A549 (cell line): ENCODE measurements at regions not wholly inside any gene's neighbourhood (a gene's known extent, or its start where the extent isn't known, plus 50 kb on each side); places are given as distances from the start of the nearest gene placed in this dataset.
A peak's percentile ranks its signal among the peaks of the same experiment; 100 is the strongest.

Experiments
- ATAC-seq, 2 experiments: fragments of 200-7000 bp in 1 of 2; fragments of >200 bp in 1 of 2; cut with Nextera tagmentation in 1 of 2; cut with Tn5 transposase in 1 of 2; 3 replicates each; pipeline versions ENCODE4 v1.8.0 to v1.9.1; 2018 to 2020; ENCODE audit warnings: mild to moderate bottlenecking in 1 of 2, moderate library complexity in 1 of 2
- CTCF ChIA-PET: fragments of 300-600 bp; sonication (Branson Sonifier 250); formaldehyde crosslinking; extraction: SDS; loops from one replicate; lab custom pipeline; 2021; ENCODE audit warnings: antibody characterized with exemption, inconsistent platforms; lab: Yijun Ruan, JAX
- POLR2A ChIA-PET: fragments of 350-600 bp; formaldehyde crosslinking; extraction: SDS; loops from one replicate; lab custom pipeline; 2021; ENCODE audit warnings: antibody characterized with exemption, inconsistent platforms; lab: Yijun Ruan, JAX
- DNase-seq, 2 experiments: peaks; one replicate each; pipeline versions ENCODE4 v3.0.0 to v3.0.0-alpha.2; 2011 to 2016; ENCODE audit warnings: low read depth in 1 of 2, low spot score in 1 of 2
- FAIRE-seq: peaks from 2 replicates; lab custom pipeline; 2011; peaks lifted over from hg19 to GRCh38; lab: Jason Lieb, UNC
- H3K27ac ChIP-seq, 2 experiments: fragments of >200 bp; sonication (Bioruptor Twin); formaldehyde crosslinking; 3 replicates each; pipeline ENCODE4 v1.5.1; 2016 to 2017
- H3K4me1 ChIP-seq: fragments of >200 bp; sonication (Bioruptor Twin); formaldehyde crosslinking; 3 replicates; pipeline ENCODE4 v1.6.1; 2016
- H3K4me2 ChIP-seq: fragments of >200 bp; sonication (Bioruptor Twin); formaldehyde crosslinking; 3 replicates; pipeline ENCODE4 v1.6.1; 2016
- H3K4me3 ChIP-seq: fragments of >200 bp; sonication (Bioruptor Twin); formaldehyde crosslinking; 3 replicates; pipeline ENCODE4 v1.5.1; 2016
- H3K9me3 ChIP-seq: fragments of >200 bp; sonication (Bioruptor Twin); formaldehyde crosslinking; 3 replicates; pipeline ENCODE4 v1.6.1; 2016
- CBX2 ChIP-seq: fragments of 200-600 bp; sonication (generic); IDR thresholded peaks from 2 replicates; pipeline ENCODE4 v1.6.1; 2016; ENCODE audit warnings: low read depth, mild to moderate bottlenecking, borderline replicate concordance
- CEBPB ChIP-seq, 2 experiments: fragments of >200 bp in 1 of 2; sonication (Bioruptor Twin) in 1 of 2; formaldehyde crosslinking in 1 of 2; IDR thresholded peaks; 2 replicates each; pipeline ENCODE4 v1.6.1; 2012 to 2016
- CTCF ChIP-seq: fragments of >200 bp; sonication (Bioruptor Twin); formaldehyde crosslinking; IDR thresholded peaks from 3 replicates; pipeline ENCODE4 v1.5.1; 2016
- EHMT2 ChIP-seq: fragments of 200-600 bp; sonication (generic); IDR thresholded peaks from 2 replicates; pipeline ENCODE4 v1.6.1; 2016; ENCODE audit warnings: antibody characterized with exemption, low read depth, mild to moderate bottlenecking, moderate library complexity
- EP300 ChIP-seq, 2 experiments: fragments of >200 bp; sonication (Bioruptor Twin); formaldehyde crosslinking; IDR thresholded peaks; 2 replicates in 1 of 2; 3 replicates in 1 of 2; pipeline ENCODE4 v1.6.1; 2016 to 2017
- FOSB ChIP-seq: fragments of 250-450 bp; sonication (Bioruptor Pico); IDR thresholded peaks from 2 replicates; pipeline ENCODE4 v1.5.0; 2020; ENCODE audit warnings: mild to moderate bottlenecking, moderate library complexity
- HDAC2 ChIP-seq: fragments of 200-600 bp; sonication (generic); IDR thresholded peaks from 2 replicates; pipeline ENCODE4 v1.6.1; 2016
- HOXA7 ChIP-seq: fragments of 250-450 bp; sonication (Bioruptor Pico); IDR thresholded peaks from 2 replicates; pipeline ENCODE4 v1.5.0; 2020; ENCODE audit warnings: mild to moderate bottlenecking, moderate library complexity
- JUN ChIP-seq, 2 experiments: fragments of >200 bp; sonication (Bioruptor Twin); formaldehyde crosslinking; IDR thresholded peaks; 2 replicates in 1 of 2; 3 replicates in 1 of 2; pipeline ENCODE4 v1.6.1; 2016 to 2017
- KDM5A ChIP-seq: fragments of 200-600 bp; sonication (generic); IDR thresholded peaks from 2 replicates; pipeline ENCODE4 v1.6.1; 2016; ENCODE audit warnings: antibody characterized with exemption, mild to moderate bottlenecking
- MAFK ChIP-seq: fragments of 450-650 bp; IDR thresholded peaks from 2 replicates; pipeline ENCODE4 v1.6.1; 2014; ENCODE audit not compliant: partially characterized antibody
- MAX ChIP-seq: IDR thresholded peaks from 2 replicates; pipeline ENCODE4 v1.6.1; 2012
- MAZ ChIP-seq: fragments of 150-350 bp; IDR thresholded peaks from 2 replicates; pipeline ENCODE4 v1.6.1; 2014; ENCODE audit warnings: antibody characterized with exemption, low read depth, low read length, borderline replicate concordance
- PHF8 ChIP-seq: fragments of 200-600 bp; sonication (generic); IDR thresholded peaks from 2 replicates; pipeline ENCODE4 v1.6.1; 2016; ENCODE audit warnings: low read depth, mild to moderate bottlenecking, antibody characterized with exemption, moderate library complexity, borderline replicate concordance
- RAD21 ChIP-seq, 2 experiments: fragments of >200 bp in 1 of 2; sonication (Bioruptor Twin) in 1 of 2; formaldehyde crosslinking in 1 of 2; IDR thresholded peaks in 1 of 2; conservative IDR thresholded peaks in 1 of 2; 2 replicates in 1 of 2; 3 replicates in 1 of 2; pipeline ENCODE4 v1.6.1; 2012 to 2018; ENCODE audit warnings: inconsistent platforms in 1 of 2
- RFX5 ChIP-seq: fragments of 450-650 bp; IDR thresholded peaks from 2 replicates; pipeline ENCODE4 v1.7.1; 2014; ENCODE audit warnings: antibody characterized with exemption, mild to moderate bottlenecking, moderate library complexity
- SMC3 ChIP-seq: fragments of >200 bp; sonication (Bioruptor Twin); formaldehyde crosslinking; IDR thresholded peaks from 3 replicates; pipeline ENCODE4 v1.6.1; 2018; ENCODE audit warnings: inconsistent platforms
- TP53 ChIP-seq: fragments of 250-450 bp; sonication (Bioruptor Pico); IDR thresholded peaks from 2 replicates; pipeline ENCODE4 v1.5.0; 2021; ENCODE audit warnings: mild to moderate bottlenecking, moderate library complexity
- ZC3H11A ChIP-seq: fragments of 450-650 bp; IDR thresholded peaks from 2 replicates; pipeline ENCODE4 v1.6.1; 2014; ENCODE audit warnings: antibody characterized with exemption, mild to moderate bottlenecking
- ZNF302 ChIP-seq: fragments of 250-450 bp; sonication (Bioruptor Pico); IDR thresholded peaks from 2 replicates; pipeline ENCODE4 v1.9.0; 2021; ENCODE audit warnings: inconsistent platforms, mild to moderate bottlenecking, moderate library complexity
- WGBS: methylation state at CpG from one replicate; pipeline ENCODE4 v1.1.6; 2017; ENCODE audit errors: missing lambda C conversion rate; 5-methylcytosine and 5-hydroxymethylcytosine counted together
- TF ChIP-seq, protein P1 (sequence below): IDR thresholded peaks from 2 replicates; pipeline ENCODE4 v1.6.1; 2012; ENCODE audit warnings: low read depth, borderline replicate concordance
- TF ChIP-seq, protein P2 (sequence below): fragments of 250-450 bp; sonication (Bioruptor Pico); IDR thresholded peaks from 2 replicates; pipeline ENCODE4 v1.5.0; 2021; ENCODE audit warnings: mild to moderate bottlenecking, moderate library complexity, borderline replicate concordance
- TF ChIP-seq, protein P3 (sequence below): fragments of >200 bp; sonication (Bioruptor Twin); formaldehyde crosslinking; IDR thresholded peaks from 2 replicates; pipeline ENCODE4 v1.6.1; 2016

DNA sequence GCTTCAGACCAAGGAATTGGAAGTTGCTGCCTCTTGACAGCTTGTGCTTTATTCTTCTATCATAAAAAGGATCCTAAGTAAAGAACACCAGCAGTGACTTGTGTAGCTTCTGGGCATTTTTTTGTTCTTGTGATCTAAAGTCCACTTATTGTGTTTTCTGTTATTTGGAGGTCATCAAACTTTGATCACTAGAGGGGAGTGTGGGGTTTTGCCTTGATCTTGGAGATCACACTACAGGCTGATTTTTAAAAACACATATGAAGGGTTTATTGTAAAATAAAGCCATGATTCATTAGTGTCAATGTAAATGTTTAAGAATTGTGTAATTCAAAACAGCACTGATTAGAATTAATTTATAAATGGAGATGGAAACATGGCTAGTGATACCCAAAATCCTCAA, 328.7 kb upstream of the EDNRB start:
- ChIA-PET POLR2A (no interaction called here), CTCF (no interaction called here)

GRCh38 chr13:78241278-78241919, 322.8 kb upstream of the EDNRB start:
- peak in 1 of 2 experiments; percentile 60; a peak in 2 of 6 replicates for ATAC-seq
- WGBS: 3% methylated on average over 4 of the region's 4 CpGs
- ChIA-PET POLR2A (no interaction called here), CTCF (interaction anchor here (0.7 to 1.7 kb wide), 5 partner anchors 10 to 853 kb away, joined by 3 to 4 read pairs (median 3); no protein-coding TSS in a partner anchor)
- TF ChIP-seq HOXA7 (CRISPR knock-in tag) (no peak), JUN (IDR thresholded peaks at IDR 0.05) (no peak), SMC3 (peak; percentile 21; the same call in 1 of the 3 replicates), MAX (no peak), TP53 (CRISPR knock-in tag) (no peak), RAD21 (conservative IDR thresholded peaks at IDR 0.05 in 1 of 2, IDR thresholded peaks at IDR 0.05 in 1 of 2) (peak; percentile 35 to 63; a peak in 4 of 5 replicates), CTCF (peak; percentile 39; the same call in 2 of the 3 replicates), MAFK (no peak), CBX2 (no peak), KDM5A (no peak), MAZ (no peak)
- TF ChIP-seq, protein P1, sequence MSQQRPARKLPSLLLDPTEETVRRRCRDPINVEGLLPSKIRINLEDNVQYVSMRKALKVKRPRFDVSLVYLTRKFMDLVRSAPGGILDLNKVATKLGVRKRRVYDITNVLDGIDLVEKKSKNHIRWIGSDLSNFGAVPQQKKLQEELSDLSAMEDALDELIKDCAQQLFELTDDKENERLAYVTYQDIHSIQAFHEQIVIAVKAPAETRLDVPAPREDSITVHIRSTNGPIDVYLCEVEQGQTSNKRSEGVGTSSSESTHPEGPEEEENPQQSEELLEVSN: no peak
- H3K9me3 ChIP-seq: no peaks in the 10 kb centered on the region
- no peak overlapping the region for H3K27ac ChIP-seq
- no peak for FAIRE-seq
- H3K4me1 ChIP-seq: no peaks in the 10 kb centered on the region
- H3K4me2 ChIP-seq: no peak overlapping the region
- H3K4me3 ChIP-seq: no peak overlapping the region
- DNase-seq: peak; percentile 0 to 20

More for the DNA sequence above, 328.7 kb upstream of the EDNRB start:
- H3K4me1 ChIP-seq: no peaks in the 10 kb centered on the region
- no peak overlapping the region for H3K4me3 ChIP-seq
- no peak for FAIRE-seq
- H3K4me2 ChIP-seq: no peak overlapping the region
- no peak overlapping the region for H3K27ac ChIP-seq
- no peak for TF ChIP-seq SMC3
- no peak for ATAC-seq
- DNase-seq: no peak
- H3K9me3 ChIP-seq: no peaks in the 10 kb centered on the region

DNA sequence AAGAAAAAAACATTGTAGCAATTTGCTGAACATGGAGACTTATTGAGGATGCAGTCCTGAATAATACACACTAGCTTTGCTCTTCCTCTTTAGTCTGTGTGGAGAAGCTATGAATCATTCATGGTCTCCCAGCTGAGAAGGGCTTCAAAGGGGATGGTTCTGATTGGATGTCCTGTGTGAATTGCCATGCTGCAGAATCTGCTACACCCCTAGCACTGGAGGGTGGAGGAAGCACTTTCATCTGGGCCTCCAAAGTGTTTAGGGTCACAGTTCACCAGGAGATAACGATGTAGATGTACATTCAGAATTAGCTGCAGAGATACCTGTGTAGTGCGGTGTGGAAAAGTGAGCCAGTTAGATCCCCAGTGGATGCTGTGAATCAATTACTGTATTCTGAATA, 321.1 kb upstream of the EDNRB start:
- POLR2A ChIA-PET: no interaction called here
- H3K4me1 ChIP-seq: no peaks in the 10 kb centered on the region
- no peak for TF ChIP-seq FOSB (CRISPR knock-in tag)
- H3K4me2 ChIP-seq: no peak overlapping the region
- H3K27ac ChIP-seq: no peak overlapping the region
- FAIRE-seq: no peak
- CTCF ChIA-PET: interaction anchor here (1.3 to 1.7 kb wide), 2 partner anchors 11 to 102 kb away, joined by 3 to 4 read pairs; no protein-coding TSS in a partner anchor
- no peak for ATAC-seq
- H3K9me3 ChIP-seq: no peaks in the 10 kb centered on the region
- 63% methylated on average over 2 of the region's 2 CpGs for WGBS
- no peak for DNase-seq
- H3K4me3 ChIP-seq: no peak overlapping the region

- CTCF ChIA-PET: no interaction called here
- Histone ChIP-seq H3K9me3 (no peaks in the 10 kb centered on the region), H3K4me3 (no peak overlapping the region), H3K4me2 (no peak overlapping the region), H3K4me1 (no peaks in the 10 kb centered on the region), H3K27ac (no peak overlapping the region)
- FAIRE-seq (no peak), ATAC-seq (no peak), DNase-seq (no peak)
- POLR2A ChIA-PET: no interaction called here
- no peak for TF ChIP-seq ZC3H11A
- TF ChIP-seq, protein P2, sequence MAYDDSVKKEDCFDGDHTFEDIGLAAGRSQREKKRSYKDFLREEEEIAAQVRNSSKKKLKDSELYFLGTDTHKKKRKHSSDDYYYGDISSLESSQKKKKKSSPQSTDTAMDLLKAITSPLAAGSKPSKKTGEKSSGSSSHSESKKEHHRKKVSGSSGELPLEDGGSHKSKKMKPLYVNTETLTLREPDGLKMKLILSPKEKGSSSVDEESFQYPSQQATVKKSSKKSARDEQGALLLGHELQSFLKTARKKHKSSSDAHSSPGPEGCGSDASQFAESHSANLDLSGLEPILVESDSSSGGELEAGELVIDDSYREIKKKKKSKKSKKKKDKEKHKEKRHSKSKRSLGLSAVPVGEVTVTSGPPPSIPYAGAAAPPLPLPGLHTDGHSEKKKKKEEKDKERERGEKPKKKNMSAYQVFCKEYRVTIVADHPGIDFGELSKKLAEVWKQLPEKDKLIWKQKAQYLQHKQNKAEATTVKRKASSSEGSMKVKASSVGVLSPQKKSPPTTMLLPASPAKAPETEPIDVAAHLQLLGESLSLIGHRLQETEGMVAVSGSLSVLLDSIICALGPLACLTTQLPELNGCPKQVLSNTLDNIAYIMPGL (CRISPR knock-in tag): no peak
- TF ChIP-seq MAX: no peak
- no peak for TF ChIP-seq RFX5
- TF ChIP-seq HDAC2: no peak
- TF ChIP-seq EP300 (IDR thresholded peaks at IDR 0.05): no peak
- no peak for TF ChIP-seq ZNF302 (CRISPR knock-in tag)
- TF ChIP-seq PHF8: no peak
- TF ChIP-seq EHMT2: no peak
- TF ChIP-seq, protein P3, sequence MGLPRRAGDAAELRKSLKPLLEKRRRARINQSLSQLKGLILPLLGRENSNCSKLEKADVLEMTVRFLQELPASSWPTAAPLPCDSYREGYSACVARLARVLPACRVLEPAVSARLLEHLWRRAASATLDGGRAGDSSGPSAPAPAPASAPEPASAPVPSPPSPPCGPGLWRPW: no peak
- TF ChIP-seq CEBPB (IDR thresholded peaks at IDR 0.05): no peak
- 0% methylated on average over 2 of the region's 2 CpGs for WGBS
These were observed 320.3 kb upstream of the EDNRB start for GRCh38 chr13:78238911-78239310.
